Loucy (cell line): ENCODE measurements at regions not wholly inside any gene's neighbourhood (a gene's known extent, or its start where the extent isn't known, plus 50 kb on each side); places are given as distances from the start of the nearest gene placed in this dataset.

Experiments
- H2AFZ ChIP-seq: fragments of 200-600 bp; sonication (generic); 2 replicates; pipeline ENCODE4 v1.6.0; 2016; ENCODE audit warnings: antibody characterized with exemption, mild to moderate bottlenecking, low read length, moderate library complexity
- H3F3A ChIP-seq: fragments of 200-600 bp; 2 replicates; pipeline ENCODE4 v1.6.0; 2016; ENCODE audit warnings: antibody characterized with exemption, low read depth, mild to moderate bottlenecking
- H3K27me3 ChIP-seq: fragments of 200-600 bp; sonication (generic); 2 replicates; pipeline ENCODE4 v1.6.1; 2014; ENCODE audit warnings: low read length, mild to moderate bottlenecking; ENCODE audit not compliant: insufficient read depth, poor library complexity, severe bottlenecking
- H3K36me3 ChIP-seq: fragments of 200-600 bp; sonication (generic); 2 replicates; pipeline ENCODE4 v1.6.1; 2016; ENCODE audit warnings: low read length; ENCODE audit not compliant: insufficient read depth
- H3K4me1 ChIP-seq: fragments of 200-600 bp; sonication (generic); 2 replicates; pipeline ENCODE4 v1.5.1; 2014; ENCODE audit warnings: low read length, mild to moderate bottlenecking; ENCODE audit not compliant: insufficient read depth, poor library complexity, severe bottlenecking
- H3K4me2 ChIP-seq: fragments of 200-600 bp; sonication (generic); 2 replicates; pipeline ENCODE4 v1.6.0; 2014; ENCODE audit warnings: antibody characterized with exemption, low read length, low read depth, mild to moderate bottlenecking; ENCODE audit not compliant: poor library complexity, severe bottlenecking
- H3K4me3 ChIP-seq: fragments of 200-600 bp; sonication (generic); 2 replicates; pipeline ENCODE4 v1.5.1; 2014; ENCODE audit warnings: low read length, mild to moderate bottlenecking, mixed read lengths; ENCODE audit not compliant: poor library complexity, severe bottlenecking
- H3K79me2 ChIP-seq: fragments of 200-600 bp; sonication (generic); 2 replicates; pipeline ENCODE4 v1.6.1; 2014; ENCODE audit warnings: low read length; ENCODE audit not compliant: insufficient read depth
- H3K9ac ChIP-seq: fragments of 200-600 bp; sonication (generic); 2 replicates; pipeline ENCODE4 v1.6.0; 2014; ENCODE audit warnings: mild to moderate bottlenecking, low read depth, low read length, moderate library complexity; ENCODE audit not compliant: poor library complexity, severe bottlenecking
- H3K9me2 ChIP-seq: fragments of 200-600 bp; sonication (generic); replicated peaks from 2 replicates; pipeline ENCODE4 v1.6.1; 2016; ENCODE audit warnings: low read depth, low read length, mixed read lengths
- H3K9me3 ChIP-seq: fragments of 200-600 bp; sonication (generic); 2 replicates; pipeline ENCODE4 v1.6.1; 2014; ENCODE audit warnings: mild to moderate bottlenecking, antibody characterized with exemption, low read length, low read depth; ENCODE audit not compliant: insufficient read depth
- H4K20me1 ChIP-seq: fragments of 200-600 bp; sonication (generic); 2 replicates; pipeline ENCODE4 v1.6.0; 2014; ENCODE audit warnings: antibody characterized with exemption, low read length, mild to moderate bottlenecking; ENCODE audit not compliant: insufficient read depth, poor library complexity, severe bottlenecking
- EZH2phosphoT487 ChIP-seq: fragments of 200-600 bp; IDR thresholded peaks from 2 replicates; pipeline ENCODE4 v1.6.1; 2018; ENCODE audit warnings: antibody characterized with exemption, mild to moderate bottlenecking, moderate library complexity, borderline replicate concordance
- TF ChIP-seq, protein P1 (sequence below): fragments of 200-600 bp; sonication (generic); conservative IDR thresholded peaks from 2 replicates; pipeline ENCODE4 v1.5.1; 2014; ENCODE audit warnings: mild to moderate bottlenecking, antibody characterized with exemption, low read length

DNA sequence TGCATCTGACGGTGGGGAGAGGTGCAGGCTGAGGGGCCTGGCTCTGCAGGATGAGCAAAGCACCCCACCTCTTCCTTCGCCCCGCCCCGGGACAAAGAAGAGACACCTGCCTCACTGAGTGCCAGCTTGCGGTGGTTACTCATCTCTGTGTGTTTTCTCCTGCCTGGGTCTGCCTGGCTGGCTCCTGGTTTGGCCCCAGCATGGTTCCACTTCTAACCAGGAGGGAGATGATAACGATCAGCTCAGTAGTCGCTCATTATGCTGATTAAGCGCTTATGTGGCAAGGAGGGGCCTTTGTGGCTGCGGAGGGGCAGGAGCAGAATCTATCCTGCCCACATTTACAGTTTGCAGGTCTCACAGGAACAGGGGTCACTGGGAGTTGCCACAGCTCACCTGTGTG is 68.7 kb upstream of the EDAR start:
- Histone ChIP-seq H3K79me2 (no peaks in the 10 kb centered on the region), H2AFZ (no peak overlapping the region), H3K36me3 (no peaks in the 10 kb centered on the region), H3K9me2 (no peaks in the 10 kb centered on the region), H3K4me2 (no peak overlapping the region), H3F3A (no peaks in the 10 kb centered on the region), H3K9me3 (no peaks in the 10 kb centered on the region), H3K4me1 (peaks cover 11% of the 10 kb centered on the region), H3K9ac (no peak overlapping the region), H4K20me1 (no peaks in the 10 kb centered on the region), H3K27me3 (no peaks in the 10 kb centered on the region), H3K4me3 (no peak overlapping the region)
- TF ChIP-seq, protein P1, sequence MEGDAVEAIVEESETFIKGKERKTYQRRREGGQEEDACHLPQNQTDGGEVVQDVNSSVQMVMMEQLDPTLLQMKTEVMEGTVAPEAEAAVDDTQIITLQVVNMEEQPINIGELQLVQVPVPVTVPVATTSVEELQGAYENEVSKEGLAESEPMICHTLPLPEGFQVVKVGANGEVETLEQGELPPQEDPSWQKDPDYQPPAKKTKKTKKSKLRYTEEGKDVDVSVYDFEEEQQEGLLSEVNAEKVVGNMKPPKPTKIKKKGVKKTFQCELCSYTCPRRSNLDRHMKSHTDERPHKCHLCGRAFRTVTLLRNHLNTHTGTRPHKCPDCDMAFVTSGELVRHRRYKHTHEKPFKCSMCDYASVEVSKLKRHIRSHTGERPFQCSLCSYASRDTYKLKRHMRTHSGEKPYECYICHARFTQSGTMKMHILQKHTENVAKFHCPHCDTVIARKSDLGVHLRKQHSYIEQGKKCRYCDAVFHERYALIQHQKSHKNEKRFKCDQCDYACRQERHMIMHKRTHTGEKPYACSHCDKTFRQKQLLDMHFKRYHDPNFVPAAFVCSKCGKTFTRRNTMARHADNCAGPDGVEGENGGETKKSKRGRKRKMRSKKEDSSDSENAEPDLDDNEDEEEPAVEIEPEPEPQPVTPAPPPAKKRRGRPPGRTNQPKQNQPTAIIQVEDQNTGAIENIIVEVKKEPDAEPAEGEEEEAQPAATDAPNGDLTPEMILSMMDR = no peak
- TF ChIP-seq EZH2phosphoT487 = no peak

DNA sequence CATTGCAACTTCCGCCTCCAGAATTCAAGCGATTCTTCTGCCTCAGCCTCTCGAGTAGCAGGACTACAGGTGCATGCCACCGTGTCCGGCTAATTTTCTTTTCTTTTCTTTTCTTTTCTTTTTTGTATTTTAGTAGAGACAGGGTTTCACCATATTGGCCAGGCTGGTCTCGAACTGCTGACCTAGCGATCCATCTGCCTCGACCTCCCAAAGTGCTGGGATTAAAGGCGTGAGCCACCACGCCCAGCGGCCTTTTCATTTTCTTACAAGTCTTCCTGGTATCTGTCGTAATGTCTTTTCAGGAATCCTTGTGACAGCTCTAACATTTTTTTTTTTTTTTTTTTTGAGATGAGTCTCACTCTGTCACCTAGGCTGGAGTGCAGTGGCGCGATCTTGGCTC is 66.4 kb upstream of the EDAR start:
- no peak overlapping the region for H2AFZ ChIP-seq
- H3F3A ChIP-seq = no peaks in the 10 kb centered on the region
- no peaks in the 10 kb centered on the region for H3K9me3 ChIP-seq
- no peak for TF ChIP-seq EZH2phosphoT487
- TF ChIP-seq, protein P1 = no peak
- peaks cover 11% of the 10 kb centered on the region for H3K4me1 ChIP-seq
- H3K4me3 ChIP-seq = no peak overlapping the region
- no peaks in the 10 kb centered on the region for H3K79me2 ChIP-seq
- no peaks in the 10 kb centered on the region for H3K36me3 ChIP-seq
- H4K20me1 ChIP-seq = no peaks in the 10 kb centered on the region
- no peak overlapping the region for H3K9ac ChIP-seq
- H3K4me2 ChIP-seq = no peak overlapping the region
- H3K27me3 ChIP-seq = no peaks in the 10 kb centered on the region
- H3K9me2 ChIP-seq = no peaks in the 10 kb centered on the region

DNA sequence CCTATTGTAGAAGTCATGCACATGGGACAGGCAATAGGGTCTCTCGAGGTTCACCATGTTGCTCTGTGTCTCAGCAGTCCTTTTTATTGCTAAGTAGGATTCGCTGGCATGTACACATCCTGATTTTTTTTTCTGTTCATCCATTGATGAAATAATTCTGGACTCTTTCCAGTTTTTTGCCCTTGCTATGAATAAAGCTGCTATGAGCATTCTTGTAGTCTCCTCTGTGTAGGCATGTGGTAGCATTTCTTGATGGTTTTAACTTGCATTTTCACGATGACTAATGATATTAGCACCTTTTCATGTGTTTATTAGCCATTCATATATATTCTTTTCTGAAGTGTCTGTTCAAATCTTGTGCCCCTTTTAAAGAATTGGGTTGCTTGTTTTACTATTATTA is 65.8 kb upstream of the EDAR start:
- peaks cover 9% of the 10 kb centered on the region for H3K4me1 ChIP-seq
- H4K20me1 ChIP-seq = no peaks in the 10 kb centered on the region
- H3K79me2 ChIP-seq = no peaks in the 10 kb centered on the region
- TF ChIP-seq, protein P1 = no peak
- TF ChIP-seq EZH2phosphoT487 = no peak
- H3K27me3 ChIP-seq = no peaks in the 10 kb centered on the region
- H3F3A ChIP-seq = no peaks in the 10 kb centered on the region
- H3K9ac ChIP-seq = no peak overlapping the region
- H3K4me3 ChIP-seq = no peak overlapping the region
- no peak overlapping the region for H2AFZ ChIP-seq
- no peaks in the 10 kb centered on the region for H3K36me3 ChIP-seq
- H3K4me2 ChIP-seq = no peak overlapping the region
- no peaks in the 10 kb centered on the region for H3K9me2 ChIP-seq
- H3K9me3 ChIP-seq = no peaks in the 10 kb centered on the region
